IMR-90 (cell line): ENCODE measurements at regions not wholly inside any gene's neighbourhood (a gene's known extent, or its start where the extent isn't known, plus 50 kb on each side); places are given as distances from the start of the nearest gene placed in this dataset.

ENCODE experiments used
- ATAC-seq: fragments of 200-7000 bp; cut with Tn5 transposase; 2 replicates; pipeline ENCODE4 v1.9.1; 2020; ENCODE audit warnings: low read depth, mild to moderate bottlenecking, moderate library complexity
- BruUV-seq: library from RNA; stranded (reverse); fragments of 400-500 nt; replicated peaks from 2 replicates; lab custom pipeline; 2021; lab: Mats Ljungman, UMichigan
- CTCF ChIA-PET: fragments of 300-600 bp; formaldehyde crosslinking; extraction: SDS; loops from one replicate; lab custom pipeline; 2021; ENCODE audit warnings: antibody characterized with exemption; lab: Yijun Ruan, JAX
- POLR2A ChIA-PET: fragments of 300-600 bp; sonication (Branson Sonifier 250); formaldehyde crosslinking; loops from one replicate; lab custom pipeline; 2022; ENCODE audit warnings: antibody characterized with exemption; ENCODE audit not compliant: unreplicated experiment; lab: Charles Lee
- DNase-seq: peaks from one replicate; pipeline ENCODE4 v3.0.0; 2013
- H2AFZ ChIP-seq: replicated peaks from 2 replicates; pipeline ENCODE3; 2013; ENCODE audit warnings: low read length, mild to moderate bottlenecking; ENCODE audit not compliant: poor library complexity
- H2AK5ac ChIP-seq: 2 replicates; pipeline ENCODE4 v1.6.1; 2013; ENCODE audit warnings: low read depth, low read length, inconsistent platforms
- H2AK9ac ChIP-seq: replicated peaks from 2 replicates; pipeline ENCODE3; 2013; ENCODE audit warnings: mild to moderate bottlenecking, low read depth, low read length, moderate library complexity; ENCODE audit not compliant: poor library complexity
- H2BK120ac ChIP-seq: 2 replicates; pipeline ENCODE4 v1.6.1; 2013; ENCODE audit warnings: low read depth, low read length, inconsistent platforms
- H2BK15ac ChIP-seq: 3 replicates; pipeline ENCODE4 v1.6.1; 2013; ENCODE audit warnings: low read depth, low read length, inconsistent platforms
- H2BK20ac ChIP-seq: 2 replicates; pipeline ENCODE4 v1.6.1; 2013; ENCODE audit warnings: low read depth, mild to moderate bottlenecking, inconsistent platforms, low read length, moderate library complexity
- H2BK5ac ChIP-seq: 2 replicates; pipeline ENCODE4 v1.6.1; 2013; ENCODE audit warnings: mild to moderate bottlenecking, low read depth, low read length, inconsistent platforms; ENCODE audit not compliant: poor library complexity, severe bottlenecking
- H3K14ac ChIP-seq: replicated peaks from 2 replicates; pipeline ENCODE4 v1.6.1; 2013; ENCODE audit warnings: low read depth, low read length, inconsistent platforms
- H3K18ac ChIP-seq: 2 replicates; pipeline ENCODE4 v1.6.1; 2013; ENCODE audit warnings: low read depth, low read length, control low read depth
- H3K23ac ChIP-seq: 2 replicates; pipeline ENCODE4 v1.6.1; 2013; ENCODE audit warnings: low read depth, low read length, inconsistent platforms
- H3K27ac ChIP-seq: 2 replicates; pipeline ENCODE4 v1.5.1; 2013; ENCODE audit warnings: mild to moderate bottlenecking, control low read depth, low read length; ENCODE audit not compliant: insufficient read depth
- H3K27me3 ChIP-seq: 2 replicates; pipeline ENCODE4 v1.6.1; 2013; ENCODE audit warnings: low read length; ENCODE audit not compliant: control insufficient read depth, insufficient read depth
- H3K36me3 ChIP-seq: 2 replicates; pipeline ENCODE4 v1.6.1; 2013; ENCODE audit warnings: low read length, mixed read lengths; ENCODE audit not compliant: control insufficient read depth, insufficient read depth
- H3K4ac ChIP-seq: 2 replicates; pipeline ENCODE4 v1.6.1; 2013; ENCODE audit warnings: low read depth, low read length, inconsistent platforms
- H3K4me1 ChIP-seq: 2 replicates; pipeline ENCODE4 v1.6.1; 2013; ENCODE audit warnings: low read length, mixed read lengths; ENCODE audit not compliant: control insufficient read depth, insufficient read depth
- H3K4me2 ChIP-seq: 2 replicates; pipeline ENCODE4 v1.6.1; 2013; ENCODE audit warnings: low read depth, mild to moderate bottlenecking, control low read depth, low read length, moderate library complexity
- H3K4me3 ChIP-seq: 2 replicates; pipeline ENCODE4 v1.5.1; 2013; ENCODE audit warnings: low read depth, mild to moderate bottlenecking, control low read depth, low read length, moderate library complexity; ENCODE audit not compliant: insufficient read depth
- H3K56ac ChIP-seq: 2 replicates; pipeline ENCODE4 v1.6.1; 2013; ENCODE audit warnings: low read length, inconsistent platforms; ENCODE audit not compliant: insufficient read depth; ENCODE audit errors: extremely low read depth
- H3K79me1 ChIP-seq, 2 experiments: 2 replicates each; pipeline ENCODE4 v1.6.1; 2013; ENCODE audit warnings: low read length in 2 of 2, inconsistent platforms in 1 of 2, low read depth in 1 of 2
- H3K9ac ChIP-seq: 2 replicates; pipeline ENCODE4 v1.6.1; 2013; ENCODE audit warnings: low read depth, low read length, control low read depth
- H3K9me1 ChIP-seq: 2 replicates; pipeline ENCODE4 v1.6.1; 2013; ENCODE audit warnings: low read length, inconsistent platforms; ENCODE audit not compliant: insufficient read depth
- H3K9me3 ChIP-seq: 2 replicates; pipeline ENCODE4 v1.6.1; 2013; ENCODE audit warnings: low read length; ENCODE audit not compliant: control insufficient read depth, insufficient read depth
- H4K20me1 ChIP-seq: 2 replicates; pipeline ENCODE4 v1.6.1; 2013; ENCODE audit warnings: low read length, inconsistent platforms; ENCODE audit not compliant: insufficient read depth
- H4K5ac ChIP-seq: 2 replicates; pipeline ENCODE4 v1.6.1; 2013; ENCODE audit warnings: mild to moderate bottlenecking, low read depth, low read length, control low read depth
- H4K8ac ChIP-seq, 2 experiments: 2 replicates each; pipeline ENCODE4 v1.6.1; 2013; ENCODE audit warnings: low read depth in 2 of 2, low read length in 2 of 2, control low read depth in 1 of 2, inconsistent platforms in 1 of 2
- H4K91ac ChIP-seq: 2 replicates; pipeline ENCODE4 v1.6.1; 2013; ENCODE audit warnings: low read depth, low read length, inconsistent platforms; ENCODE audit not compliant: insufficient read depth
- BHLHE40 ChIP-seq: fragments of 150-350 bp; IDR thresholded peaks from 2 replicates; pipeline ENCODE4 v1.6.1; 2016; ENCODE audit warnings: mild to moderate bottlenecking, low read depth, low read length
- CEBPB ChIP-seq: IDR thresholded peaks from 2 replicates; pipeline ENCODE4 v1.6.1; 2012; ENCODE audit warnings: low read depth, low read length, improper control_type of control experiment
- MAZ ChIP-seq: IDR thresholded peaks from 2 replicates; pipeline ENCODE4 v1.6.1; 2012; ENCODE audit warnings: low read depth, mild to moderate bottlenecking, low read length, improper control_type of control experiment, moderate library complexity, borderline replicate concordance
- MXI1 ChIP-seq: IDR thresholded peaks from 2 replicates; pipeline ENCODE4 v1.6.1; 2012; ENCODE audit warnings: low read depth, mild to moderate bottlenecking, low read length, moderate library complexity, borderline replicate concordance
- NFE2L2 ChIP-seq: fragments of 150-350 bp; IDR thresholded peaks from 2 replicates; pipeline ENCODE4 v1.6.1; 2016; ENCODE audit warnings: low read depth, mild to moderate bottlenecking, low read length
- RAD21 ChIP-seq: IDR thresholded peaks from 2 replicates; pipeline ENCODE4 v1.6.1; 2012; ENCODE audit warnings: low read length, improper control_type of control experiment
- WGBS, 2 experiments: methylation state at CpG; one replicate each; pipeline versions ENCODE4 v1.1.5 to v1.1.7; 2013; ENCODE audit warnings: missing lambda C conversion rate in 2 of 2; ENCODE audit not compliant: insufficient read length in 1 of 2; ENCODE audit errors: extremely low coverage in 2 of 2; 5-methylcytosine and 5-hydroxymethylcytosine counted together
- dilution Hi-C: fragments of 300-500 bp; cut with HindIII; formaldehyde crosslinking; loops from one replicate; pipeline ENCODE4 v1.14.3; 2018; ENCODE audit warnings: low sequenced_read_pairs; ENCODE audit not compliant: unreplicated experiment
- in situ Hi-C: fragments of 300-500 bp; cut with MboI; formaldehyde crosslinking; loops from 3 replicates; pipeline ENCODE4 v1.14.3; 2019; ENCODE audit warnings: low sequenced_read_pairs, inconsistent platforms, mixed read lengths
- intact Hi-C: fragments of 100-400 bp; cut with micrococcal nuclease; formaldehyde crosslinking; loops from 2 replicates; pipeline ENCODE4 v1.10.0; 2022

- Histone ChIP-seq H2BK5ac (no peak overlapping the region), H3K9me3 (peaks cover 10% of the 10 kb centered on the region), H3K4me3 (no peak overlapping the region), H3K27ac (no peak overlapping the region), H3K18ac (no peak overlapping the region), H2AK5ac (no peak overlapping the region), H4K8ac (no peak overlapping the region), H2AFZ (no peak overlapping the region), H3K4me1 (no peaks in the 10 kb centered on the region), H2BK120ac (no peak overlapping the region), H3K9me1 (no peaks in the 10 kb centered on the region), H3K56ac (no peak overlapping the region), H3K36me3 (no peaks in the 10 kb centered on the region), H3K9ac (no peak overlapping the region), H2BK20ac (no peak overlapping the region), H3K4me2 (no peak overlapping the region), H3K14ac (no peak overlapping the region), H3K79me1 (no peaks in the 10 kb centered on the region), H3K4ac (no peak overlapping the region), H3K27me3 (no peaks in the 10 kb centered on the region), H3K23ac (no peak overlapping the region), H4K20me1 (no peaks in the 10 kb centered on the region), H4K91ac (no peak overlapping the region), H2AK9ac (no peak overlapping the region), H2BK15ac (no peak overlapping the region), H4K5ac (no peak overlapping the region)
- DNase-seq: no peak
- no peak for TF ChIP-seq BHLHE40
- TF ChIP-seq MAZ: no peak
- TF ChIP-seq MXI1: no peak
- TF ChIP-seq CEBPB: no peak
- TF ChIP-seq RAD21: no peak
- no peak for TF ChIP-seq NFE2L2
- ChIA-PET POLR2A (no interaction called here), CTCF (no interaction called here)
- ATAC-seq: no peak
- dilution Hi-C loops (no loop called here), in situ Hi-C loops (no loop called here), intact Hi-C loops (no loop called here)
- no TSS peak for BruUV-seq
- no CpG with 5 or more reads among the region's 1 CpG for WGBS, 2 experiments
Measured at GRCh38 chr3:180102604-180103003, 65.9 kb upstream of the PEX5L start.
